WTC11 (cell line): ENCODE measurements at regions not wholly inside any gene's neighbourhood (a gene's known extent, or its start where the extent isn't known, plus 50 kb on each side); places are given as distances from the start of the nearest gene placed in this dataset.

Source experiments
- ATAC-seq: fragments of 200-7000 bp; cut with Tn5 transposase; 2 replicates; pipeline ENCODE4 v1.10.0; 2021; ENCODE audit warnings: mild to moderate bottlenecking, moderate library complexity
- CTCF ChIA-PET: fragments of 300-600 bp; sonication (Branson Sonifier 250); formaldehyde crosslinking; loops from one replicate; lab custom pipeline; 2021; ENCODE audit warnings: antibody characterized with exemption; lab: Charles Lee
- POLR2A ChIA-PET: fragments of 350-600 bp; sonication (Branson Sonifier 250); formaldehyde crosslinking; loops from one replicate; lab custom pipeline; 2021; ENCODE audit warnings: antibody characterized with exemption; lab: Charles Lee
- DNase-seq: peaks from one replicate; pipeline ENCODE4 v3.0.0; 2021; ENCODE audit warnings: low spot score
- H3K27ac Mint-ChIP-seq: 2 replicates; pipeline ENCODE4 v1.8.0; 2021; ENCODE audit warnings: mixed read lengths
- H3K27me3 Mint-ChIP-seq: 2 replicates; pipeline ENCODE4 v1.8.0; 2021; ENCODE audit warnings: low read depth, mild to moderate bottlenecking, moderate library complexity, mixed read lengths
- H3K36me3 Mint-ChIP-seq: 2 replicates; pipeline ENCODE4 v1.8.0; 2021; ENCODE audit warnings: mixed read lengths
- H3K4me1 Mint-ChIP-seq: 2 replicates; pipeline ENCODE4 v1.8.0; 2022; ENCODE audit warnings: mixed read lengths
- H3K4me3 Mint-ChIP-seq: 2 replicates; pipeline ENCODE4 v1.8.0; 2021; ENCODE audit warnings: mild to moderate bottlenecking, moderate library complexity, mixed read lengths
- H3K9me3 Mint-ChIP-seq: 2 replicates; pipeline ENCODE4 v1.8.0; 2021; ENCODE audit warnings: mixed read lengths
- AFF4 ChIP-seq: sonication (generic); formaldehyde crosslinking; IDR thresholded peaks from 2 replicates; pipeline ENCODE4 v1.8.1; 2023; ENCODE audit warnings: mild to moderate bottlenecking, missing genetic modification reagents, borderline replicate concordance
- ATF1 ChIP-seq: sonication (generic); formaldehyde crosslinking; IDR thresholded peaks from 2 replicates; pipeline ENCODE4 v1.8.1; 2023; ENCODE audit warnings: mild to moderate bottlenecking, moderate library complexity, missing genetic modification reagents
- ELF4 ChIP-seq: sonication (generic); formaldehyde crosslinking; IDR thresholded peaks from 2 replicates; pipeline ENCODE4 v1.8.1; 2022; ENCODE audit warnings: low read depth, mild to moderate bottlenecking, moderate library complexity, missing genetic modification reagents
- FOXP4 ChIP-seq: sonication (generic); formaldehyde crosslinking; IDR thresholded peaks from 2 replicates; pipeline ENCODE4 v1.8.0; 2022; ENCODE audit warnings: mild to moderate bottlenecking, missing genetic modification reagents
- GRHL2 ChIP-seq: fragments of 250-450 bp; sonication (Bioruptor Pico); IDR thresholded peaks from 2 replicates; pipeline ENCODE4 v1.8.0; 2022; ENCODE audit warnings: mild to moderate bottlenecking, moderate library complexity; ENCODE audit not compliant: insufficient replicate concordance, severe bottlenecking
- MYBL2 ChIP-seq: sonication (generic); formaldehyde crosslinking; IDR thresholded peaks from 2 replicates; pipeline ENCODE4 v1.8.1; 2023; ENCODE audit warnings: mild to moderate bottlenecking, moderate library complexity, missing genetic modification reagents
- NFATC4 ChIP-seq: fragments of 250-450 bp; sonication (Bioruptor Pico); IDR thresholded peaks from 2 replicates; pipeline ENCODE4 v1.9.0; 2021; ENCODE audit warnings: mild to moderate bottlenecking
- TP53 ChIP-seq: sonication (generic); formaldehyde crosslinking; IDR thresholded peaks from 2 replicates; pipeline ENCODE4 v1.8.1; 2023; ENCODE audit warnings: mild to moderate bottlenecking, missing genetic modification reagents
- ZNF138 ChIP-seq: sonication (generic); formaldehyde crosslinking; conservative IDR thresholded peaks from 2 replicates; pipeline ENCODE4 v1.8.1; 2022; ENCODE audit warnings: mild to moderate bottlenecking, moderate library complexity, missing genetic modification reagents
- ZNF219 ChIP-seq: sonication (generic); formaldehyde crosslinking; IDR thresholded peaks from 2 replicates; pipeline ENCODE4 v1.8.0; 2023; ENCODE audit warnings: missing genetic modification reagents, mild to moderate bottlenecking, borderline replicate concordance
- ZNF396 ChIP-seq: fragments of 250-450 bp; sonication (Bioruptor Pico); IDR thresholded peaks from 2 replicates; pipeline ENCODE4 v1.8.0; 2021; ENCODE audit warnings: mild to moderate bottlenecking, moderate library complexity, borderline replicate concordance
- ZNF416 ChIP-seq: fragments of 250-450 bp; sonication (Bioruptor Pico); IDR thresholded peaks from 2 replicates; pipeline ENCODE4 v1.9.0; 2021; ENCODE audit warnings: mild to moderate bottlenecking, inconsistent platforms
- TF ChIP-seq, protein P1 (sequence below): sonication (generic); formaldehyde crosslinking; IDR thresholded peaks from 2 replicates; pipeline ENCODE4 v1.8.0; 2023; ENCODE audit warnings: missing genetic modification reagents, mild to moderate bottlenecking, borderline replicate concordance
- TF ChIP-seq, protein P2 (sequence below): sonication (generic); formaldehyde crosslinking; IDR thresholded peaks from 2 replicates; pipeline ENCODE4 v1.8.1; 2023; ENCODE audit warnings: mild to moderate bottlenecking, missing genetic modification reagents, moderate library complexity
- TF ChIP-seq, protein P3 (sequence below): fragments of 250-450 bp; sonication (Bioruptor Pico); IDR thresholded peaks from 2 replicates; pipeline ENCODE4 v1.9.0; 2021; ENCODE audit warnings: moderate library complexity, mild to moderate bottlenecking, inconsistent platforms, borderline replicate concordance
- TF ChIP-seq, protein P4 (sequence below): fragments of 200-600 bp; IDR thresholded peaks from 2 replicates; pipeline ENCODE4 v1.8.0; 2022; ENCODE audit warnings: antibody characterized with exemption

DNA sequence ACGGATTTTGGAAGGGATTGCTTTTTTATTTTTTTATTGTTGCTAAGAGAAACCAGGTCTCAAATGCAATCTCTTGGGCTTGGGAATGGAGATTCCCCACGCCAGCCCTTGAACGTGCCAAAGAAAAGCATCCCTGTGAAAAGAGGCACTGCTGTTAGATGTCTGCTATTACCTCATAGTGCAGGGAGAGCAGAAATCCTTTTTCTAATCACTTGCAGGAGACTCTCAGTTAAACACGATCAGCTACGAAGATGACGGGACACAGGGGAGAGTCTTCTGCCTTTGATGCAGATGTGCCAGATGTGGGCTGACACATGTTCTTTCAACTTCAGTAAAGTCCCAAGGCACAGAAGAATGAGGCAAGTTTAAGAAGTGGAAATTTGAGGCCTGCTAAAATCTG lies 381.6 kb upstream of the TRIB2 start:
- H3K27ac Mint-ChIP-seq, result no peak overlapping the region
- no peak for ATAC-seq
- H3K4me3 Mint-ChIP-seq, result no peak overlapping the region
- ChIA-PET CTCF (no interaction called here), POLR2A (no interaction called here)
- no peaks in the 10 kb centered on the region for H3K27me3 Mint-ChIP-seq
- H3K9me3 Mint-ChIP-seq, result peaks cover 16% of the 10 kb centered on the region
- no peaks in the 10 kb centered on the region for H3K4me1 Mint-ChIP-seq
- no peak for DNase-seq
- no peak for TF ChIP-seq ZNF396 (CRISPR knock-in tag)
- TF ChIP-seq, protein P1, sequence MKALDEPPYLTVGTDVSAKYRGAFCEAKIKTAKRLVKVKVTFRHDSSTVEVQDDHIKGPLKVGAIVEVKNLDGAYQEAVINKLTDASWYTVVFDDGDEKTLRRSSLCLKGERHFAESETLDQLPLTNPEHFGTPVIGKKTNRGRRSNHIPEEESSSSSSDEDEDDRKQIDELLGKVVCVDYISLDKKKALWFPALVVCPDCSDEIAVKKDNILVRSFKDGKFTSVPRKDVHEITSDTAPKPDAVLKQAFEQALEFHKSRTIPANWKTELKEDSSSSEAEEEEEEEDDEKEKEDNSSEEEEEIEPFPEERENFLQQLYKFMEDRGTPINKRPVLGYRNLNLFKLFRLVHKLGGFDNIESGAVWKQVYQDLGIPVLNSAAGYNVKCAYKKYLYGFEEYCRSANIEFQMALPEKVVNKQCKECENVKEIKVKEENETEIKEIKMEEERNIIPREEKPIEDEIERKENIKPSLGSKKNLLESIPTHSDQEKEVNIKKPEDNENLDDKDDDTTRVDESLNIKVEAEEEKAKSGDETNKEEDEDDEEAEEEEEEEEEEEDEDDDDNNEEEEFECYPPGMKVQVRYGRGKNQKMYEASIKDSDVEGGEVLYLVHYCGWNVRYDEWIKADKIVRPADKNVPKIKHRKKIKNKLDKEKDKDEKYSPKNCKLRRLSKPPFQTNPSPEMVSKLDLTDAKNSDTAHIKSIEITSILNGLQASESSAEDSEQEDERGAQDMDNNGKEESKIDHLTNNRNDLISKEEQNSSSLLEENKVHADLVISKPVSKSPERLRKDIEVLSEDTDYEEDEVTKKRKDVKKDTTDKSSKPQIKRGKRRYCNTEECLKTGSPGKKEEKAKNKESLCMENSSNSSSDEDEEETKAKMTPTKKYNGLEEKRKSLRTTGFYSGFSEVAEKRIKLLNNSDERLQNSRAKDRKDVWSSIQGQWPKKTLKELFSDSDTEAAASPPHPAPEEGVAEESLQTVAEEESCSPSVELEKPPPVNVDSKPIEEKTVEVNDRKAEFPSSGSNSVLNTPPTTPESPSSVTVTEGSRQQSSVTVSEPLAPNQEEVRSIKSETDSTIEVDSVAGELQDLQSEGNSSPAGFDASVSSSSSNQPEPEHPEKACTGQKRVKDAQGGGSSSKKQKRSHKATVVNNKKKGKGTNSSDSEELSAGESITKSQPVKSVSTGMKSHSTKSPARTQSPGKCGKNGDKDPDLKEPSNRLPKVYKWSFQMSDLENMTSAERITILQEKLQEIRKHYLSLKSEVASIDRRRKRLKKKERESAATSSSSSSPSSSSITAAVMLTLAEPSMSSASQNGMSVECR, result no peak
- H3K36me3 Mint-ChIP-seq, result peaks cover 5% of the 10 kb centered on the region

DNA sequence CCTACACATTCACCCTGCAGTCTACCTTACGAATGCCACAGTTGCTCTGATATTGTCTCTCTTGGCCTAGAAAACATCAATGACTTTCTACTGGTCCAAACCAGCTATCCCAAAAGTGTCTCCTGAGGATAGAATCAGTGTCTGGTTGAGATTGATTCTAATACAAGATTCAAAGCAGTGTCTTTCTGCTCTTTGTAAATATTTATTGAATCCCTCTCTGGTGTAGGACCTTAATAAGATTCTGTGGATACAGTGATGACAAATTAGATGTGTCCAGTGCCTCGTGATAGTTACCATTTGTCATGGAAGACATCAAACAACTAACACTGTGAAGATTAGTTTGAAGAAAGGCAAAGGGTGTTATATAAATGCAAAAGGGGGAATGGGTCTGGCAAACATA lies 380.7 kb upstream of the TRIB2 start:
- no peak for ATAC-seq
- DNase-seq, result no peak
- CTCF ChIA-PET, result no interaction called here
- Mint-ChIP-seq H3K4me1 (no peaks in the 10 kb centered on the region), H3K27ac (no peak overlapping the region), H3K27me3 (no peaks in the 10 kb centered on the region), H3K36me3 (peaks cover 5% of the 10 kb centered on the region), H3K4me3 (no peak overlapping the region), H3K9me3 (peaks cover 13% of the 10 kb centered on the region)
- POLR2A ChIA-PET, result no interaction called here
- TF ChIP-seq TP53 (CRISPR knock-in tag) (no peak), ELF4 (no peak), ZNF138 (CRISPR knock-in tag) (no peak), ZNF416 (no peak), AFF4 (no peak), ATF1 (no peak), NFATC4 (no peak), GRHL2 (CRISPR knock-in tag) (no peak), FOXP4 (CRISPR knock-in tag) (no peak), MYBL2 (CRISPR knock-in tag) (no peak), ZNF219 (CRISPR knock-in tag) (no peak)
- TF ChIP-seq, protein P2, sequence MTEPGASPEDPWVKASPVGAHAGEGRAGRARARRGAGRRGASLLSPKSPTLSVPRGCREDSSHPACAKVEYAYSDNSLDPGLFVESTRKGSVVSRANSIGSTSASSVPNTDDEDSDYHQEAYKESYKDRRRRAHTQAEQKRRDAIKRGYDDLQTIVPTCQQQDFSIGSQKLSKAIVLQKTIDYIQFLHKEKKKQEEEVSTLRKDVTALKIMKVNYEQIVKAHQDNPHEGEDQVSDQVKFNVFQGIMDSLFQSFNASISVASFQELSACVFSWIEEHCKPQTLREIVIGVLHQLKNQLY (CRISPR knock-in tag), result no peak
- TF ChIP-seq, protein P3, sequence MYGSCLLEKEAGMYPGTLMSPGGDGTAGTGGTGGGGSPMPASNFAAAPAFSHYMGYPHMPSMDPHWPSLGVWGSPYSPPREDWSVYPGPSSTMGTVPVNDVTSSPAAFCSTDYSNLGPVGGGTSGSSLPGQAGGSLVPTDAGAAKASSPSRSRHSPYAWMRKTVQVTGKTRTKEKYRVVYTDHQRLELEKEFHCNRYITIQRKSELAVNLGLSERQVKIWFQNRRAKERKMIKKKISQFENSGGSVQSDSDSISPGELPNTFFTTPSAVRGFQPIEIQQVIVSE, result no peak
- TF ChIP-seq, protein P4, sequence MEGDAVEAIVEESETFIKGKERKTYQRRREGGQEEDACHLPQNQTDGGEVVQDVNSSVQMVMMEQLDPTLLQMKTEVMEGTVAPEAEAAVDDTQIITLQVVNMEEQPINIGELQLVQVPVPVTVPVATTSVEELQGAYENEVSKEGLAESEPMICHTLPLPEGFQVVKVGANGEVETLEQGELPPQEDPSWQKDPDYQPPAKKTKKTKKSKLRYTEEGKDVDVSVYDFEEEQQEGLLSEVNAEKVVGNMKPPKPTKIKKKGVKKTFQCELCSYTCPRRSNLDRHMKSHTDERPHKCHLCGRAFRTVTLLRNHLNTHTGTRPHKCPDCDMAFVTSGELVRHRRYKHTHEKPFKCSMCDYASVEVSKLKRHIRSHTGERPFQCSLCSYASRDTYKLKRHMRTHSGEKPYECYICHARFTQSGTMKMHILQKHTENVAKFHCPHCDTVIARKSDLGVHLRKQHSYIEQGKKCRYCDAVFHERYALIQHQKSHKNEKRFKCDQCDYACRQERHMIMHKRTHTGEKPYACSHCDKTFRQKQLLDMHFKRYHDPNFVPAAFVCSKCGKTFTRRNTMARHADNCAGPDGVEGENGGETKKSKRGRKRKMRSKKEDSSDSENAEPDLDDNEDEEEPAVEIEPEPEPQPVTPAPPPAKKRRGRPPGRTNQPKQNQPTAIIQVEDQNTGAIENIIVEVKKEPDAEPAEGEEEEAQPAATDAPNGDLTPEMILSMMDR, result no peak
- TF ChIP-seq, protein P1, result no peak
